NCI-H1436 treated with DMSO at 0.1 percent for 48 hours (cell line): ENCODE measurements at regions not wholly inside any gene's neighbourhood (a gene's known extent, or its start where the extent isn't known, plus 50 kb on each side); places are given as distances from the start of the nearest gene placed in this dataset.

Source experiments
- DNase-seq: peaks from one replicate; lab custom pipeline; 2025; lab: John Stamatoyannopoulos, UW

DNA sequence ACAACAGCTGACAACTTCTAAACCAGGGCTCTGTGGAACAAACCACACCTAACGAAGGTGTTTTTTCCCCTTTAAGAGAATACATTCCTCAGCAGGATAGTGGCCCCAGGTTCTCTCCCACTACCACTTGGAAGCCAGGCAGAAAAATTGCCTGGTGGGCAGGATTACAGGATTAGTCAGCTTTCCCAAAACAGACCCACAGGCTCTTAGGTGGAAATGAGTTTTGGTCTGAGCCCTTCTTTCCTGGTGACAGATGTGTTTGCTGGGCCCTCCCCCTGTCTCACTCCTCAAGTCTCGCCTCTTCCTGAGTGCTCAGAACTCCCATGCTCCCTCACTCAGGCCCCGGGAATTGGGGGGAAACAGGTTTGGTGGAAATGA, 139.4 kb upstream of the HAAO start:
- DNase-seq = no peak

- no peak for DNase-seq
Observed at GRCh38 chr2:42931146-42931817, 138.9 kb upstream of the HAAO start.

- no peak for DNase-seq
Observed at GRCh38 chr2:42930025-42930581, 137.7 kb upstream of the HAAO start.

GRCh38 chr2:42929546-42930024, 137.2 kb upstream of the HAAO start:
- no peak for DNase-seq

DNA sequence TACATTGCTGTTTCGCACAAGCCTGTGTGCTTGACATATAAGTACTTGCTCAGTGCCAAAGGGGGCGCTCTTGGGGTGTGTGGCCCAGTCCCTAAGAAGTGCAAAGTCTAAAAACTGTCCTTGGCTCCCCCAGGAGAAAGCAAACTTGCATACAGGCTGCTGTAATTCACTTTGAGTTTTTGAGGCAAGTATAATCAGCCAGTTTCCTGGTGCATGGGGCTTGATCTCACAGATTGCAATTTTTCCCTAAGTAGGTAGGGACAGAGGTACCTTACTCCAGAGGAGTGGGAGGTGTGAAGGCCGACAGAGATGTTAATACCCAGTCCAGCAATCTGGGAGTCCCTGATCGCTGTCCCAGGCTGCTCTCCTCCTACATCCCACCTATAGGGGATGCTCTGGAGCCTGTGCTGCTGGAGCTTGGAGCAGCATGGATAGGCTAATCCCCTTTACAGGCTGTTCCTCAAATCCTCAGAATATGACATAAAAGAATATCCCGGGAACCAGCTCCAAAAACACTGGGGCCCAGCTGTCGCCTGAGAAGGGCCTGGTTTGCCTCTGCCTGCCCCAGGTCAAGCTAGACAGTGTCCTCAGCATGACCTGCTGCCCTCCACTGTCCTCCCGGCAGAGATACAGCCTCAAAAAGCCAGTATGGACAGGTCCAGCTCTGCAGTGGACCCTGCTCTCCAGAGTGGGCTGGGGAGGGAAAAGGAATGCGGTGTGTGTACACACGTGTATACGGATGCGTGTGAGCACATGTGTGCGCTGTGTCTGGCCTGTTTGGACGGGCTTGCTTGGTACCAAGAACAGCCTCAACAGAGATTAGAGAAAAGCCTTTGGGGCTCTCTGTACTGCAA, 136.5 kb upstream of the HAAO start:
- DNase-seq = no peak

GRCh38 chr2:42928161-42928691, 135.8 kb upstream of the HAAO start:
- peak; percentile 89 for DNase-seq

DNA sequence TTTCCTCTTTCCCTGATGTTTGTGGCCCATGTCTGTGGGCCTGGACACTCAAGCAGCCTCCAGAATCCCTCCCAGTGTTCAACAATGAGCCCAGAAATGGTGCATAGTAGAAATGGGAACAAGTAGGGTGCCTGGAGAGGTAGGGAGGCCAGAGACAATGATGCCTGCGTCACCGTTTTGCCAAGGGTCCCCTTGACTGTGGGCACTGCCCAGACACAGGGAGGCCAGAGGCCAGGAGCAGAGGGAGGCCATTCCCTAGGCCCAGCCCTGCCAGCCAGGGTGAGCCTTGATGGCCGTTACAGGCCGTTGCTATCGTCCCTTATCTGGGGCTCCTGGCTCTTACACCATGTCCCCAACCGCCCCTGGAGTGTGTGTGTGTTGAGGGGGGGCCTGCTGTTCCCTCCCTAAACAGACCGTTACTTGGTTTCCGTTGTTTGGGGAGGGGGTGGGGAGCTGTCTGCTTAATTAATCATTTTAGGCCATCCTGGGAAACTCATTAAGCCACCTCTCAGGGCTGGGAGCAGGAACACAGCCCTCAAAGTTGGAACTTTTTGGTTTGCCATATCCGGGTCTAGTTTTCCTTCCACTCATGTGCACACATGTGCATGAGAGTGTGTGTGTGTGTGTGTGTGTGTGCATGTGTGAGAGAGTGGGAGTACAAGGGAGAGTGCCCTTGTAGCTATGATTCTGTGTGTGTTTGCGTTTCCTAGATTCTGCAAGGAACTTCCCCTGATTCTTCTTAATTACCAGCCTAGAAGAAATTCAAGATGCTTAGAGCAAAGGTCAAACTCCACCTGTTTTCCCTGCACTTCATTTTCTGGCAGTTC, 135.2 kb upstream of the HAAO start:
- DNase-seq = no peak

GRCh38 chr2:42926434-42927333, 134.3 kb upstream of the HAAO start:
- DNase-seq = no peak

GRCh38 chr2:42925742-42926433, 133.5 kb upstream of the HAAO start:
- no peak for DNase-seq

GRCh38 chr2:42924418-42924886, 132.1 kb upstream of the HAAO start:
- DNase-seq = no peak

DNA sequence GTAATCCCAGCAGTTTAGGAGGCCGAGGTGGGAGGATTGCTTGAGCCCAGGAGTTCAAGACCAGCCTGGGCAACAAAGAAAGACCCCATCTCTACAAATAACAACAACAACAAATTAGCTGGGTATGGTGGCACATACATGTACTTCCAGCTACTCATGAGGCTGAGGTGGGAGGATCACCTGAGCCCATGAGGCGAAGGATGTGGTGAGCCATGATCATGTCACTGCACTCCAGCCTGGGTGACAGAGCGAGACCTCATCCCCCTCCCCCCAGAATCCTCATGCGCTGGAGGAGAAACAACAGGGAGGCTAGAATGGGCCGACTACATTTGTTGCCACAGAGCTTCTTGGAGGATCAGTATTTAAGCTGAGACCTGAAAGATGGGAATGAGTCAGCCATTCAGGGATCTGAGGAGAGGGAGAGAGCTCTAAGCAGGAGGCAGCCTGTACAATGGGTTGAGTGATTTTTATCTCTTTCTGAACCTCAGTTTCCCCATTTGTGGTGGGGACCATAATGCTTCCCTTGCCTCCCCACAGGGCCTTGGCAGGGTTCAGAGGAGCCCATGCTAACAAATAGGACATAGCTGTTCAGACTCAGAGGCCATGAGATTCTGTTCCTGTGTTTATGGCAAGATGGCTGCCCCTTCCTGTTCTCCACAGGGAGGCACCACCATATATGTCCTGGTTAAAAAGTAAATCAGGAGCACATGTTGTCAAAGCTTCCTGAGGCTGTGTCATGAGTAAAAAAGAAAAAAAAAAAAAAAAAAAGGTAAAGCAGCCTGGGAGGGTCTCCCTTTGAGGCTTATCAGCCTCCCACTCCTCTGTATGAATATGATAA, 131.4 kb upstream of the HAAO start:
- DNase-seq = no peak

GRCh38 chr2:42922790-42923579, 130.6 kb upstream of the HAAO start:
- DNase-seq = no peak

GRCh38 chr2:42922293-42922692, 129.9 kb upstream of the HAAO start:
- no peak for DNase-seq

GRCh38 chr2:42921721-42922120, 129.3 kb upstream of the HAAO start:
- no peak for DNase-seq

DNA sequence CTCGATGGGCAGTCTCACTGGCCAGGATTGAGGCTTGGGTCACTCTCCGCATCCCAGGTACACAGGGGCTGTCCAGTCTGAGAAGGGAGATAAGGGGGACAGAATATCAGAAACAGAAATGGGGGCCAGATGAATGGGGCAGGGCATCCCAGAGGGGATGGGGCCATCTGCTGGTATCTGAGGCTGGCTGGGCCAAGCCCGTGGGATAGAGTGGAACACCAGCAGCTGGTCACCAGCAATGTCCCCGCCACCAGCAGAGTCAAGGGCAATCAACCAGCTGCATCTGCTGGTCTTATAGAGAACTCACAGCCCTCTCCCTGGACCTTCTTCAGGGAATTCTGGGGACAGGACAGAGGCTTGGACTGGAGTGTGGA, 128.8 kb upstream of the HAAO start:
- DNase-seq = no peak

DNA sequence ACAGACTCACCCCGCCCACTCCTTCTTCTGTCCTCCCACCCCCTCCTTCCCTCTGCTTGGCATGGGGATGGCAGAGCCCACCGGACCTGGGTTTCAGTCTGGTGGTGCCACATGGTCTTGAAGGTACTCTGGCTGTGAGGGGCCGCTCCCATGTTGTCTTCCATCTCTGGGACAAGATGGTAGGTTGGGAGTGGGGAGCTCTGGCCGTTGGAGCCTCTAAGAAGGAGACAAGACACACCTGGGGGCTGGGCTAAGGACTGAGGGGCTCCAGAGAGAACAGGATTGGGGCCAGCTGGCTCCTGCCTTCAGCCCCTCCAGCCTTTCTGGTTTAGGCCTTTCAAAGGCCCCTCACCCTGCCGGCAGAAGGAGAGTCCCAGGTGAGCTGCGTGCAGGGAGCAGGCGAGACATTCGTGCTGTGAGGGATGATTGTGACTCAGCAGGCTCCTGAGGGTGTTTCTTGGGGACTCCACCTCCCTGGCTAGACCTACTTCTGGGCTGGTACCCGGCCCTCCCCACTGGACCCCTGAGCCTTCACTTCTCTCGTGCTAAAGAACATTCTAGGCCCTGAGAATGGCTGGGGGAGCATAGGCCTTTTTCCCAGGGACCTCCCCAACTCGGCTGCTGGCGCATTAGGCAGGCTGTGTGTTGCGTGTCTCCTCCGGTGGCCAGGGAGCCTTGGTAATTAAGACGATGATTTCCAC, 128.2 kb upstream of the HAAO start:
- DNase-seq = no peak

- DNase-seq = no peak
Observed at GRCh38 chr2:42918671-42919318, 126.4 kb upstream of the HAAO start.
